H9 (cell line): ENCODE measurements at regions not wholly inside any gene's neighbourhood (a gene's known extent, or its start where the extent isn't known, plus 50 kb on each side); places are given as distances from the start of the nearest gene placed in this dataset.

Experiments used
- DNase-seq: peaks from one replicate; pipeline ENCODE4 v3.0.0-alpha.2; 2017
- H2AFZ ChIP-seq: one replicate; pipeline ENCODE4 v1.6.1; 2013; ENCODE audit warnings: mild to moderate bottlenecking, low read length, control low read depth, moderate library complexity
- H2AK5ac ChIP-seq: 2 replicates; pipeline ENCODE4 v1.6.1; 2013; ENCODE audit warnings: low read length, control low read depth, mixed read lengths; ENCODE audit not compliant: insufficient read length
- H2BK120ac ChIP-seq: one replicate; pipeline ENCODE4 v1.6.1; 2013; ENCODE audit warnings: low read depth, mild to moderate bottlenecking, low read length, control low read depth, inconsistent platforms; ENCODE audit not compliant: poor library complexity, severe bottlenecking
- H2BK12ac ChIP-seq: 2 replicates; pipeline ENCODE4 v1.6.1; 2013; ENCODE audit warnings: low read length, control low read depth, mixed read lengths, low read depth; ENCODE audit not compliant: insufficient read length
- H2BK15ac ChIP-seq: 2 replicates; pipeline ENCODE4 v1.6.1; 2013; ENCODE audit warnings: low read depth, low read length, control low read depth
- H2BK20ac ChIP-seq: one replicate; pipeline ENCODE4 v1.6.1; 2013; ENCODE audit warnings: low read depth, mild to moderate bottlenecking, low read length, control low read depth, inconsistent platforms; ENCODE audit not compliant: poor library complexity, severe bottlenecking
- H2BK5ac ChIP-seq: 2 replicates; pipeline ENCODE4 v1.6.1; 2013; ENCODE audit warnings: low read length, control low read depth, mixed read lengths; ENCODE audit not compliant: insufficient read length
- H3K14ac ChIP-seq: 2 replicates; pipeline ENCODE4 v1.6.1; 2013; ENCODE audit warnings: low read length, control low read depth; ENCODE audit not compliant: insufficient read depth
- H3K18ac ChIP-seq: 2 replicates; pipeline ENCODE4 v1.6.1; 2013; ENCODE audit warnings: low read depth, mild to moderate bottlenecking, mixed read lengths, low read length, control low read depth; ENCODE audit not compliant: insufficient read length
- H3K23ac ChIP-seq: 2 replicates; pipeline ENCODE4 v1.6.1; 2013; ENCODE audit warnings: low read length, control low read depth, mixed read lengths, low read depth; ENCODE audit not compliant: insufficient read length
- H3K23me2 ChIP-seq: 2 replicates; pipeline ENCODE4 v1.6.1; 2013; ENCODE audit warnings: low read depth, mild to moderate bottlenecking, mixed read lengths, low read length, control low read depth; ENCODE audit not compliant: insufficient read length, poor library complexity, severe bottlenecking
- H3K27ac ChIP-seq: 2 replicates; pipeline ENCODE4 v1.5.1; 2013; ENCODE audit warnings: low read length, control low read depth, mixed read lengths, low read depth; ENCODE audit not compliant: insufficient read length
- H3K27me3 ChIP-seq: 2 replicates; pipeline ENCODE4 v1.6.1; 2013; ENCODE audit warnings: low read length, control low read depth, inconsistent platforms; ENCODE audit not compliant: insufficient read depth
- H3K4ac ChIP-seq: 2 replicates; pipeline ENCODE4 v1.6.1; 2013; ENCODE audit warnings: low read depth, mild to moderate bottlenecking, control low read depth, inconsistent platforms, low read length, moderate library complexity
- H3K4me1 ChIP-seq: 2 replicates; pipeline ENCODE4 v1.6.1; 2013; ENCODE audit warnings: low read length, control low read depth, inconsistent platforms; ENCODE audit not compliant: insufficient read depth
- H3K4me2 ChIP-seq: 2 replicates; pipeline ENCODE4 v1.6.1; 2013; ENCODE audit warnings: low read length, control low read depth, mixed read lengths; ENCODE audit not compliant: insufficient read length, insufficient read depth
- H3K56ac ChIP-seq: 2 replicates; pipeline ENCODE4 v1.6.1; 2013; ENCODE audit warnings: low read depth, mild to moderate bottlenecking, mixed read lengths, low read length, control low read depth; ENCODE audit not compliant: insufficient read length
- H3K79me1 ChIP-seq: 2 replicates; pipeline ENCODE4 v1.6.1; 2013; ENCODE audit warnings: low read depth, mild to moderate bottlenecking, moderate library complexity, low read length, control low read depth, inconsistent platforms; ENCODE audit not compliant: insufficient read depth, poor library complexity, severe bottlenecking
- H3K79me2 ChIP-seq: 2 replicates; pipeline ENCODE4 v1.6.1; 2013; ENCODE audit warnings: low read length, control low read depth, inconsistent platforms; ENCODE audit not compliant: insufficient read depth
- H3K9ac ChIP-seq: 2 replicates; pipeline ENCODE4 v1.6.1; 2013; ENCODE audit warnings: low read length, control low read depth, mixed read lengths; ENCODE audit not compliant: insufficient read length; ENCODE audit errors: extremely low read depth
- H3K9me3 ChIP-seq: one replicate; pipeline ENCODE4 v1.6.1; 2013; ENCODE audit warnings: low read depth, low read length, inconsistent platforms; ENCODE audit not compliant: control insufficient read depth
- H3T11ph ChIP-seq: one replicate; pipeline ENCODE4 v1.6.1; 2013; ENCODE audit warnings: mild to moderate bottlenecking, low read length, control low read depth, inconsistent platforms
- H4K20me1 ChIP-seq: one replicate; pipeline ENCODE4 v1.6.1; 2013; ENCODE audit not compliant: control insufficient read depth, insufficient read length, insufficient read depth
- H4K5ac ChIP-seq: 2 replicates; pipeline ENCODE4 v1.6.1; 2013; ENCODE audit warnings: low read depth, mild to moderate bottlenecking, mixed read lengths, low read length, control low read depth; ENCODE audit not compliant: insufficient read length
- H4K8ac ChIP-seq: replicated peaks from 2 replicates; pipeline ENCODE4 v1.6.1; 2013; ENCODE audit warnings: low read length, control low read depth, mixed read lengths, low read depth; ENCODE audit not compliant: insufficient read length
- H4K91ac ChIP-seq: 2 replicates; pipeline ENCODE4 v1.6.1; 2013; ENCODE audit warnings: low read depth, mild to moderate bottlenecking, moderate library complexity, mixed read lengths, low read length, control low read depth; ENCODE audit not compliant: insufficient read length
- H3K27ac Mint-ChIP-seq, 3 experiments: 2 replicates in 2 of 3; 3 replicates in 1 of 3; pipeline ENCODE4 v1.8.0; 2020 to 2021; ENCODE audit warnings: mixed read lengths in 3 of 3, mild to moderate bottlenecking in 1 of 3, moderate library complexity in 1 of 3
- H3K27me3 Mint-ChIP-seq: 2 replicates; pipeline ENCODE4 v1.8.0; 2021; ENCODE audit warnings: low read depth, mild to moderate bottlenecking, moderate library complexity, mixed read lengths
- H3K36me3 Mint-ChIP-seq, 3 experiments: 2 replicates in 2 of 3; 3 replicates in 1 of 3; pipeline ENCODE4 v1.8.0; 2020 to 2021; ENCODE audit warnings: low read depth in 3 of 3, mixed read lengths in 3 of 3; ENCODE audit not compliant: insufficient read depth in 1 of 3
- H3K4me1 Mint-ChIP-seq, 2 experiments: 2 replicates each; pipeline ENCODE4 v1.8.0; 2020; ENCODE audit warnings: mixed read lengths in 2 of 2
- H3K4me3 Mint-ChIP-seq, 2 experiments: 2 replicates in 1 of 2; 3 replicates in 1 of 2; pipeline ENCODE4 v1.8.0; 2020 to 2021; ENCODE audit warnings: mild to moderate bottlenecking in 2 of 2, mixed read lengths in 2 of 2, moderate library complexity in 1 of 2
- H3K9me3 Mint-ChIP-seq, 2 experiments: 2 replicates in 1 of 2; 3 replicates in 1 of 2; pipeline ENCODE4 v1.8.0; 2020; ENCODE audit warnings: mild to moderate bottlenecking in 2 of 2, mixed read lengths in 2 of 2, moderate library complexity in 1 of 2
- TF ChIP-seq, protein P1 (sequence below): fragments of 200-600 bp; sonication (generic); conservative IDR thresholded peaks from 3 replicates; pipeline ENCODE4 v1.8.0; 2021; ENCODE audit warnings: antibody characterized with exemption, mild to moderate bottlenecking

DNA sequence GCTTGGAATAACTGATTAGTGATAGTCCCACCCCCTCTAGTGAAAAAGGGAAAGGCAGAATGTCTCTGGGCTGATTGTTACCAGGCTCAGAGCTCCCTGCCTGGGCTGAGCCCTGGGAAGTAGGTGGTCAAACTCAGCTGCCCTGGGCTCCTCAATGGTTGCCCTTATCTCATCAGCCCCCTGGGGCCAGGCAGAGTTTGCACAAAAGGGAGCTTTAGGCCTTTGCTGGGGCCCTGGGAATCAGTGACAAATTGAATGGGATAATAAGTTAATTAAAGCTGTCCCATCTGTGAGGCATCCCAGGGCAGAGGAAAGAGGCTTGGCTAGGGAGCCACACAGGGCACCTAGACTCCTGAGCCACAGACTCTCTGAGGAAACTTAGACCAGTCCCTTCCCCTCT is 89.0 kb downstream of the EFNB1 start:
- no peak overlapping the region for H3K27ac Mint-ChIP-seq
- Histone ChIP-seq H2AK5ac (no peak overlapping the region), H3K79me1 (no peaks in the 10 kb centered on the region), H4K20me1 (no peaks in the 10 kb centered on the region), H2BK5ac (no peak overlapping the region), H3K18ac (no peak overlapping the region), H2BK20ac (no peak overlapping the region), H3K27me3 (peaks cover 3% of the 10 kb centered on the region; the same call in 1 of the 2 replicates), H2BK120ac (no peak overlapping the region), H3K14ac (no peak overlapping the region), H3K4ac (no peak overlapping the region), H3K9me3 (no peaks in the 10 kb centered on the region), H3K23me2 (no peaks in the 10 kb centered on the region), H2BK15ac (no peak overlapping the region), H3K4me2 (no peak overlapping the region), H3K4me1 (peaks cover 8% of the 10 kb centered on the region; the same call in 1 of the 2 replicates), H4K5ac (no peak overlapping the region), H4K91ac (no peak overlapping the region), H3K27ac (no peak overlapping the region), H3T11ph (no peak overlapping the region), H3K56ac (no peak overlapping the region), H2AFZ (no peak overlapping the region), H2BK12ac (no peak overlapping the region), H3K23ac (no peak overlapping the region), H4K8ac (no peak overlapping the region), H3K79me2 (no peaks in the 10 kb centered on the region), H3K9ac (no peak overlapping the region)
- TF ChIP-seq, protein P1, sequence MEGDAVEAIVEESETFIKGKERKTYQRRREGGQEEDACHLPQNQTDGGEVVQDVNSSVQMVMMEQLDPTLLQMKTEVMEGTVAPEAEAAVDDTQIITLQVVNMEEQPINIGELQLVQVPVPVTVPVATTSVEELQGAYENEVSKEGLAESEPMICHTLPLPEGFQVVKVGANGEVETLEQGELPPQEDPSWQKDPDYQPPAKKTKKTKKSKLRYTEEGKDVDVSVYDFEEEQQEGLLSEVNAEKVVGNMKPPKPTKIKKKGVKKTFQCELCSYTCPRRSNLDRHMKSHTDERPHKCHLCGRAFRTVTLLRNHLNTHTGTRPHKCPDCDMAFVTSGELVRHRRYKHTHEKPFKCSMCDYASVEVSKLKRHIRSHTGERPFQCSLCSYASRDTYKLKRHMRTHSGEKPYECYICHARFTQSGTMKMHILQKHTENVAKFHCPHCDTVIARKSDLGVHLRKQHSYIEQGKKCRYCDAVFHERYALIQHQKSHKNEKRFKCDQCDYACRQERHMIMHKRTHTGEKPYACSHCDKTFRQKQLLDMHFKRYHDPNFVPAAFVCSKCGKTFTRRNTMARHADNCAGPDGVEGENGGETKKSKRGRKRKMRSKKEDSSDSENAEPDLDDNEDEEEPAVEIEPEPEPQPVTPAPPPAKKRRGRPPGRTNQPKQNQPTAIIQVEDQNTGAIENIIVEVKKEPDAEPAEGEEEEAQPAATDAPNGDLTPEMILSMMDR = no peak
- H3K36me3 Mint-ChIP-seq = peaks cover 0 to 2% (median 0%) of the 10 kb centered on the region in 3 experiments; a peak in 2 of 7 replicates
- H3K4me1 Mint-ChIP-seq = peaks cover 12 to 40% of the 10 kb centered on the region in 2 experiments
- DNase-seq = no peak
- peaks cover 13% of the 10 kb centered on the region for H3K27me3 Mint-ChIP-seq
- H3K9me3 Mint-ChIP-seq = peaks cover 67 to 73% of the 10 kb centered on the region in 2 experiments
- H3K4me3 Mint-ChIP-seq = no peak overlapping the region
